ENCODE measurements at regions not wholly inside any gene's neighbourhood (a gene's known extent, or its start where the extent isn't known, plus 50 kb on each side); places are given as distances from the start of the nearest gene placed in this dataset.

- Mint-ChIP-seq H3K9me3 (ENCODE audit: unreplicated experiment) (no peaks in the 10 kb centered on the region), H3K4me3 (ENCODE audit: unreplicated experiment) (no peak overlapping the region), H3K36me3 (ENCODE audit: insufficient read depth, unreplicated experiment) (no peaks in the 10 kb centered on the region), H3K27me3 (ENCODE audit: insufficient read depth, unreplicated experiment) (no peaks in the 10 kb centered on the region), H3K27ac (ENCODE audit: low read depth, unreplicated experiment) (no peak overlapping the region), H3K4me1 (ENCODE audit: insufficient read depth, unreplicated experiment) (peaks cover 7% of the 10 kb centered on the region)
- TF ChIP-seq CTCF (IDR thresholded peaks at IDR 0.05; ENCODE audit: unreplicated experiment): no peak
- ChIA-PET POLR2A (interaction anchor here (1.0 kb wide), 1 partner anchor 9 kb away, joined by 3 read pairs; no protein-coding TSS in a partner anchor), CTCF (interaction anchor here (1.0 kb wide), 2 partner anchors 287 to 482 kb away, joined by 3 to 4 read pairs; no protein-coding TSS in a partner anchor)
- BruUV-seq (replicated peaks): no TSS peak
- no peak for DNase-seq (ENCODE audit: unreplicated experiment)
- intact Hi-C loops (cut with micrococcal nuclease): loop anchor here (10.0 kb wide), 1 partner anchor 317 kb away; no protein-coding TSS in a partner anchor
Measured at GRCh38 chr2:144832048-144832447, 312.1 kb upstream of the ZEB2 start.

- DNase-seq (ENCODE audit: unreplicated experiment): no peak
- Mint-ChIP-seq H3K4me3 (ENCODE audit: unreplicated experiment) (no peak overlapping the region), H3K36me3 (ENCODE audit: insufficient read depth, unreplicated experiment) (no peaks in the 10 kb centered on the region), H3K27me3 (ENCODE audit: insufficient read depth, unreplicated experiment) (no peaks in the 10 kb centered on the region), H3K9me3 (ENCODE audit: unreplicated experiment) (no peaks in the 10 kb centered on the region), H3K27ac (ENCODE audit: low read depth, unreplicated experiment) (no peak overlapping the region), H3K4me1 (ENCODE audit: insufficient read depth, unreplicated experiment) (no peaks in the 10 kb centered on the region)
- intact Hi-C loops (cut with micrococcal nuclease): loop anchor here (10.0 kb wide), 1 partner anchor 316 kb away; no protein-coding TSS in a partner anchor
- no TSS peak for BruUV-seq (replicated peaks)
- ChIA-PET CTCF (no interaction called here), POLR2A (interaction anchor here (1.0 kb wide), 1 partner anchor 101 kb away, joined by 3 read pairs; no protein-coding TSS in a partner anchor)
- no peak for TF ChIP-seq CTCF (IDR thresholded peaks at IDR 0.05; ENCODE audit: unreplicated experiment)
Measured at GRCh38 chr2:144830543-144830942, 310.6 kb upstream of the ZEB2 start.

- POLR2A ChIA-PET: no interaction called here
- no peaks in the 10 kb centered on the region for H3K36me3 Mint-ChIP-seq (ENCODE audit: insufficient read depth, unreplicated experiment)
- no peak for TF ChIP-seq CTCF (IDR thresholded peaks at IDR 0.05; ENCODE audit: unreplicated experiment)
- no peaks in the 10 kb centered on the region for H3K27me3 Mint-ChIP-seq (ENCODE audit: insufficient read depth, unreplicated experiment)
- BruUV-seq (replicated peaks): no TSS peak
- H3K4me1 Mint-ChIP-seq (ENCODE audit: insufficient read depth, unreplicated experiment): no peaks in the 10 kb centered on the region
- no peak for DNase-seq (ENCODE audit: unreplicated experiment)
- intact Hi-C loops (cut with micrococcal nuclease): no loop called here
- CTCF ChIA-PET: no interaction called here
- peaks cover 2% of the 10 kb centered on the region for H3K9me3 Mint-ChIP-seq (ENCODE audit: unreplicated experiment)
- H3K27ac Mint-ChIP-seq (ENCODE audit: low read depth, unreplicated experiment): no peak overlapping the region
- no peak overlapping the region for H3K4me3 Mint-ChIP-seq (ENCODE audit: unreplicated experiment)
Measured at GRCh38 chr2:144827404-144827803, 307.5 kb upstream of the ZEB2 start.

- intact Hi-C loops (cut with micrococcal nuclease): no loop called here
- no peak for TF ChIP-seq CTCF (IDR thresholded peaks at IDR 0.05; ENCODE audit: unreplicated experiment)
- no peak for DNase-seq (ENCODE audit: unreplicated experiment)
- Mint-ChIP-seq H3K4me3 (ENCODE audit: unreplicated experiment) (no peak overlapping the region), H3K4me1 (ENCODE audit: insufficient read depth, unreplicated experiment) (no peaks in the 10 kb centered on the region), H3K27me3 (ENCODE audit: insufficient read depth, unreplicated experiment) (no peaks in the 10 kb centered on the region), H3K36me3 (ENCODE audit: insufficient read depth, unreplicated experiment) (no peaks in the 10 kb centered on the region), H3K9me3 (ENCODE audit: unreplicated experiment) (peaks cover 14% of the 10 kb centered on the region), H3K27ac (ENCODE audit: low read depth, unreplicated experiment) (no peak overlapping the region)
- ChIA-PET POLR2A (no interaction called here), CTCF (no interaction called here)
- no TSS peak for BruUV-seq (replicated peaks)
Measured at GRCh38 chr2:144826105-144826504, 306.2 kb upstream of the ZEB2 start.

Data from MCF 10A (cell line).